Karpas-422 (cell line): ENCODE measurements at regions not wholly inside any gene's neighbourhood (a gene's known extent, or its start where the extent isn't known, plus 50 kb on each side); places are given as distances from the start of the nearest gene placed in this dataset.
A peak's percentile ranks its signal among the peaks of the same experiment; 100 is the strongest.

Source experiments
- DNase-seq: peaks from one replicate; pipeline ENCODE4 v3.0.0-alpha.2; 2015
- H2AFZ ChIP-seq: fragments of 200-600 bp; sonication (generic); 2 replicates; pipeline ENCODE4 v1.6.1; 2014; ENCODE audit warnings: antibody characterized with exemption, low read length, mixed read lengths
- H3K27ac ChIP-seq: fragments of 200-600 bp; sonication (generic); 2 replicates; pipeline ENCODE4 v1.5.1; 2014; ENCODE audit warnings: mild to moderate bottlenecking, low read length, moderate library complexity
- H3K27me3 ChIP-seq: fragments of 200-600 bp; sonication (generic); 2 replicates; pipeline ENCODE4 v1.6.1; 2014; ENCODE audit warnings: low read length, mixed read lengths
- H3K36me3 ChIP-seq: fragments of 200-600 bp; sonication (generic); 2 replicates; pipeline ENCODE4 v1.6.1; 2014; ENCODE audit warnings: low read length, mixed read lengths; ENCODE audit not compliant: insufficient read depth
- H3K4me1 ChIP-seq: fragments of 200-600 bp; sonication (generic); 2 replicates; pipeline ENCODE4 v1.6.1; 2014; ENCODE audit warnings: mild to moderate bottlenecking, low read length, mixed read lengths
- H3K4me2 ChIP-seq: fragments of 200-600 bp; sonication (generic); 2 replicates; pipeline ENCODE4 v1.6.1; 2014; ENCODE audit warnings: low read length, low read depth, mild to moderate bottlenecking; ENCODE audit not compliant: poor library complexity, severe bottlenecking
- H3K4me3 ChIP-seq: fragments of 200-600 bp; sonication (generic); 2 replicates; pipeline ENCODE4 v1.5.1; 2014; ENCODE audit warnings: mild to moderate bottlenecking, antibody characterized with exemption, low read length, mixed read lengths
- H3K79me2 ChIP-seq: fragments of 200-600 bp; sonication (generic); 2 replicates; pipeline ENCODE4 v1.6.1; 2014; ENCODE audit warnings: mild to moderate bottlenecking, low read length, mixed read lengths
- H3K9ac ChIP-seq: fragments of 200-600 bp; sonication (generic); 2 replicates; pipeline ENCODE4 v1.6.0; 2014; ENCODE audit warnings: low read length
- H3K9me2 ChIP-seq: fragments of 200-600 bp; sonication (generic), shearing (Covaris generic); replicated peaks from 2 replicates; pipeline ENCODE4 v1.6.0; 2014; ENCODE audit warnings: mild to moderate bottlenecking, low read length, moderate library complexity; ENCODE audit not compliant: insufficient read depth
- H3K9me3 ChIP-seq: fragments of 300-700, 200-600 bp; sonication (generic); 2 replicates; pipeline ENCODE4 v1.6.1; 2014; ENCODE audit warnings: low read length, mixed read lengths
- H4K20me1 ChIP-seq: fragments of 200-600 bp; sonication (generic); 2 replicates; pipeline ENCODE4 v1.6.1; 2014; ENCODE audit warnings: mild to moderate bottlenecking, antibody characterized with exemption, low read length, low read depth; ENCODE audit not compliant: insufficient read depth

DNA sequence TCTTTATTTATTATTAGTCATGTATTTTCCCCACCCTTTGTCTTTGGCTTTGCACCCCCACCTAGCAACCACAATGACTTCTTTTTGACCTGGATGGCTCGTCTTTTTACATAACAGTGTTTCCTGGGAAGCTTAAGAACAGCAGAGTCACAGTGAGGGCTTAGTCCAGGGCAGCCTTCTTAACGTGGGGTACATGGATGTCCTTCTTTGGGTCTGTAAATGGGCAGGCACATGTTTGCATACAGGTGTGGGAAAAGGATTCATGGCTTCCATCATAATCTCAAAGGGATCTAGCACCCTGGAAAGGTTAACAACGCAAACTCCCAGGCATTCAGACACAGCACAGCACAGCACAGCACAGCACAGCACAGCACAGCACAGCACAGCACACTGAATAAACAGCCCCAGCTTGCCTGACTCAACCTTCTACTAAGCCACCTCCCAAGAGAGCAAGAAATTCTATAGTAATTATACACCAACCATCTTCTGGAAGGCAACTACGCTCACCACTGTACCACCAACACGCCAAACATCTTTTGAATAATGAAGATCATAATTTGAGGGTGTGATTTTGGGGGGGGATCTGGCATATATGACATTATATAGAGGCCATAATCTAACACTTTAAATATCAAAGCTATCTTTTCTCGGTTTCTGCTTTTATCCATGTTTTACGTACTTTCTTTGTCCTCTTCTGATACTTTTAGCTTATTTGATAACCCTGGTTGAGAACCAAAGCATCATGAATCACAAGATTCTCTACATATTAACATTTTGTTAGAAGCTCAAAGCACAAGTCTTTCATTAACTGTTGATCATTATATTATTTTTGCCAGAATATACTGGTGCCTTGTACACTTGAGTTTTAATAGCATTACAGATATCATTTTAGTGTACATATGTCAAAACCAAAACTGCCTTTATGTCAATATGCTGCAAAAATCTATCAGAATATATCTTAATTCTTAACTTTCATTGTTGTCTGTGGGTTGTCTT lies 177.2 kb upstream of the KLF14 start:
- Histone ChIP-seq H3K79me2 (peaks cover 91% of the 10 kb centered on the region), H3K9ac (no peak overlapping the region), H3K27ac (peak overlapping the region; percentile 93), H4K20me1 (no peaks in the 10 kb centered on the region), H3K9me3 (no peaks in the 10 kb centered on the region), H3K36me3 (peaks cover 21% of the 10 kb centered on the region), H3K4me3 (peak overlapping the region; percentile 69), H3K27me3 (no peaks in the 10 kb centered on the region), H3K4me1 (peaks cover 61% of the 10 kb centered on the region), H3K4me2 (peak overlapping the region; percentile 87), H2AFZ (no peak overlapping the region), H3K9me2 (no peaks in the 10 kb centered on the region)
- no peak for DNase-seq

- Histone ChIP-seq H3K79me2 (peaks cover 93% of the 10 kb centered on the region), H3K9me3 (no peaks in the 10 kb centered on the region), H3K27me3 (no peaks in the 10 kb centered on the region), H2AFZ (no peak overlapping the region), H3K27ac (peak overlapping the region; percentile 93), H3K9ac (peak overlapping the region; percentile 68), H3K4me1 (peaks cover 72% of the 10 kb centered on the region), H3K9me2 (no peaks in the 10 kb centered on the region), H4K20me1 (no peaks in the 10 kb centered on the region), H3K4me3 (peak overlapping the region; percentile 69), H3K4me2 (peak overlapping the region; percentile 87), H3K36me3 (peaks cover 21% of the 10 kb centered on the region)
- DNase-seq = peak; percentile 54
Observed at GRCh38 chr7:130912082-130912861, 178.3 kb upstream of the KLF14 start.

GRCh38 chr7:130912862-130913638 lies 179.0 kb upstream of the KLF14 start:
- Histone ChIP-seq H3K36me3 (peaks cover 21% of the 10 kb centered on the region), H3K27me3 (no peaks in the 10 kb centered on the region), H3K27ac (peak overlapping the region; percentile 93), H3K4me3 (peak overlapping the region; percentile 69), H3K9me2 (no peaks in the 10 kb centered on the region), H4K20me1 (no peaks in the 10 kb centered on the region), H2AFZ (no peak overlapping the region), H3K4me2 (peak overlapping the region; percentile 87), H3K9me3 (no peaks in the 10 kb centered on the region), H3K79me2 (peaks cover 96% of the 10 kb centered on the region), H3K4me1 (peaks cover 79% of the 10 kb centered on the region), H3K9ac (peak overlapping the region; percentile 68)
- peak; percentile 48 for DNase-seq

DNA sequence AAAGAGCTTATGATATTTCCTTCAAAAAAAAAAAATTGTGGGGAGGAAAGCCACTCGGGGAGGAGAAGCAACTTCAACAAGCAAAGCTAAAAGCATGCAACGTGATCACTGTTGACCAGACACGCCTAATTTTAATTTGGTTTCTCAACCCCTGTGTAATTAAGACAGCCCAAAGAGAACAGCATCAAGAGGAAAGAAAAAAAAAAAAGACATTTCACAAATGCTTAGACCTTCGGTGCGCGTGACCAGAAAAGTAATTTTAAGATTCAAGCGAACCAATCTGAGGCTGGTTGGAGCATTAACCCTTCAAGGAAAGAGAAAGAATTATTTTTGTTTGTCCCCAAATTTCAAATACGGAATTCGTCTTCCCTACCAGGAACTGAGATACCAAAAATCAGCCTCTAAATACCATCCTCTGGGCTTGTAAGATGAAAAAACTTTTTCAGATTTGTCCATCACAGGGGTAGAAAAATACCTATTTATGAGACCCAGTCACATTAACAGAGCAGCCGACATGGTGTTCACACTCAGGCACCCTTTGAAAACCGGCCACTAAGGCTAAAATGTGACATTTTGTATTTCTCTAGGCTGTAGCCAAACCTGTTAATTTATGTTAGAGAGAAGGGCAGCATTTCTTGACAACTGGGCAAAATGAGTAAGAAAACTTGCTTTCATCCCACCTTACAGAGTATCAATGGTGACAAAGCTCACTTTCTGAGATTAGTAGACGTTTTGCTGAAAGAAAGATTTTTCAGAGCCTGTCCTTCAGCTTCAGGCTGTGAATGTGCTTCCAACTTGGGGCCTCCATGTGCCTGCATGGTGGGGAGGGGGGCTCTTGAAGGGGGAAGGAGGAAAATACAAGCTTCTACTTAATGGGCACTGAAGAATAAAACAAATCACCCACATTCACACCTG lies 179.9 kb upstream of the KLF14 start:
- Histone ChIP-seq H3K9me2 (no peaks in the 10 kb centered on the region), H3K4me3 (peak overlapping the region; percentile 69), H3K4me2 (peak overlapping the region; percentile 87), H3K27me3 (no peaks in the 10 kb centered on the region), H3K27ac (peak overlapping the region; percentile 93), H3K9ac (peak overlapping the region; percentile 68), H2AFZ (no peak overlapping the region), H3K4me1 (peaks cover 88% of the 10 kb centered on the region), H3K36me3 (peaks cover 21% of the 10 kb centered on the region), H3K79me2 (peaks cover 100% of the 10 kb centered on the region), H3K9me3 (no peaks in the 10 kb centered on the region), H4K20me1 (no peaks in the 10 kb centered on the region)
- DNase-seq = peak; percentile 93

- Histone ChIP-seq H3K4me2 (peak overlapping the region; percentile 87), H3K4me1 (peaks cover 91% of the 10 kb centered on the region)
Observed at GRCh38 chr7:130914554-130915294, 180.7 kb upstream of the KLF14 start.

DNA sequence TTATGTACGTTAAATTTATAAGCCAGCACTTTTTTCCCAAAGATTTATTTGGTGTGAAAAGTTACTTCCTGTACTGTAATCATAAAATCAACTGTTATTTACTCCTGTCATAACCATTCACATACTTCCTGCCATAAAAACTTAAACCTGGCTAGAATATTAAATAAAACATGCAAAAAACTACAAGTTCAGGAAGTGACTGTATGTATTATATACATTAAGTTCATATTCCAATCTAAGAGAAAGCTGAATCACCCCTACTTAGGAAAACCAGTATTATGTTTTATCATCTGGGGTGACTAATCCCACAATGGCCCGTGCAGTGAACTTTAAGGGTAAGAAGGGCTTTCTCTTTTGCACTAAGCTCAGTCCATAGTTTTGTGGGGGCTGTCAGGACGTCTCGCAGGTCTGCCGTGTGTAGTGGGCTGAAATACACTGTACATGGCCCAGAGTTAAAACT lies 183.7 kb upstream of the KLF14 start:
- Histone ChIP-seq H3K9me3 (no peaks in the 10 kb centered on the region), H3K36me3 (peaks cover 13% of the 10 kb centered on the region; the same call in 1 of the 2 replicates), H3K79me2 (peaks cover 98% of the 10 kb centered on the region), H3K27ac (0 out of 2 replicates have a peak overlapping the region, but pooled peaks have one; percentile 10), H3K4me2 (peak overlapping the region; percentile 87), H3K9ac (no peak overlapping the region), H3K4me3 (no peak overlapping the region), H2AFZ (no peak overlapping the region), H3K27me3 (no peaks in the 10 kb centered on the region), H4K20me1 (no peaks in the 10 kb centered on the region), H3K9me2 (no peaks in the 10 kb centered on the region), H3K4me1 (peaks cover 74% of the 10 kb centered on the region)
- DNase-seq = no peak

More at GRCh38 chr7:130914554-130915294, 180.7 kb upstream of the KLF14 start:
- DNase-seq = no peak
- Histone ChIP-seq H3K9ac (peak overlapping the region; percentile 68), H2AFZ (no peak overlapping the region), H3K36me3 (peaks cover 23% of the 10 kb centered on the region), H3K27ac (peak overlapping the region; percentile 93), H3K9me3 (no peaks in the 10 kb centered on the region), H3K79me2 (peaks cover 100% of the 10 kb centered on the region), H3K27me3 (no peaks in the 10 kb centered on the region), H3K9me2 (no peaks in the 10 kb centered on the region), H4K20me1 (no peaks in the 10 kb centered on the region), H3K4me3 (peak overlapping the region; percentile 69)
